HG03457 (cell line): ENCODE measurements at regions not wholly inside any gene's neighbourhood (a gene's known extent, or its start where the extent isn't known, plus 50 kb on each side); places are given as distances from the start of the nearest gene placed in this dataset.
A peak's percentile ranks its signal among the peaks of the same experiment; 100 is the strongest.

ENCODE experiments used
- ATAC-seq: cut with Tn5 transposase; IDR thresholded peaks from one replicate; pipeline ENCODE4 v1.9.1; 2021; ENCODE audit warnings: moderate number of reproducible peaks; ENCODE audit not compliant: unreplicated experiment

DNA sequence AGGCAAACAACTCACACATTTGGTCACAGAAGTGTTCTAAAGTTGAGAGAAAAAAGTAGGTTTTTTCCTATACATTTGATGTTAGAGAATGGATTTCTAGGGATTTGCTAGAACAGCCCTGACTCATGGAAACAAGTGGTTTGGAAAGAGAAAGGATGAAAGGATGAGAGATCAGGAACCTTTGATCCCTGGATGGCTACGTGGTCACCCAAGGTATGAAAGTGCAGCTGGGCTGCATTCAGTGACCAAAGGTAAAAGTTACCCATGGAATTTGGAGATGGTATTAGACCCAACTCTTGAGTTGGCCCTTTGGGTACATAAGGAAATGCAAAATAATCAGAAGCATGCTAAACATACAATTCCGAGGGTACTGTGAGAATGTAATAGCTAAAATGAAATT is 61.3 kb upstream of the SPIN1 start:
- no peak for ATAC-seq

DNA sequence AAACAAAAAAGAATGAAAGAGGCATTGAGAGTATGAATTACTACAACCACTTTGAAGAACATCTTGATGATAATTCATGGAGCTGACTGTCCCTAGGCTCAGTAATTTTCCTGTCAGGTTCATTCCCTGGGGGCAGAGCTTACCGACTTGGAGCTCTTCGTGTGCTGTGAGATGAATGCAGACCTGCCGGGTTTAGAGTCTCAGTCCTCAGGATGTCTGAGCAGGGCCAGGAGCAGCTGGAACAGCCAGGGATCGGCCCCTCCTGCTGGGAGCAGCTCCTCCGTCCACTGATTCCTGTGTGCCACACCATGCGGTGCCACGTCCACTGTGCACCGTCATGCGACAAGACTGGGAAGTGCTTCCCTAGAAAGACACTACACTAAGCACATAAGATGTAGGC is 62.2 kb upstream of the SPIN1 start:
- ATAC-seq, result no peak

DNA sequence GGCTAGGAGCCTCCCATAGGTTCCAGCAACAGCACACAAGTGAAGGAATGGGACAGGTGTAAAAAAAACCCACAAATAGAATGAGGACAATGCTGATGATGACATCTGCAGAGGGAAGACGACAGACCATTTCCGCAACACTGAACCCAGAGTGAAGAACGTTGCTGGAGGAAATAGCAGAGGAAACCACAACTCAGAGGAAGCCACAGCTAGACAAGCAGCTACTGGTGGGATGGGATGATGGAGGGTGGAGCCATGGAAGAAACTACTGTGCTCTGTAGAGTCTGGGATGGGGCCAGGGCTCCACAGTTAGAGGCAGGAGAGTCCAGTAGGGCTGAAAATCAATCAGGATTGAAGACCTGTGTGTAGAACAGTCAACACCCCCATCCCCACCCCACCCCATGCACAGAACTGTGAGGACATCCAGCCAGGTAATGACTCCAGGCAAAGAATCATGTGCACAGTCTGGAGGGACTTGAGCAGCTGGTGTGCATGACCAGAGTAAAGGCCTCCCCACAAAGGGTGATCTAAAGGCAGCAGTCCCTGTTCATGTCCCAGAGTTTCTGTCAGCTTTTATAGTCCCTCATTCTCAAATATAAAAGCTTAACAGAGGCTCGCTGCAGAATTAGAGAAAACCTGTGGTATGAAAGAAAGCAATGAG is 65.2 kb upstream of the SPIN1 start:
- no peak for ATAC-seq

DNA sequence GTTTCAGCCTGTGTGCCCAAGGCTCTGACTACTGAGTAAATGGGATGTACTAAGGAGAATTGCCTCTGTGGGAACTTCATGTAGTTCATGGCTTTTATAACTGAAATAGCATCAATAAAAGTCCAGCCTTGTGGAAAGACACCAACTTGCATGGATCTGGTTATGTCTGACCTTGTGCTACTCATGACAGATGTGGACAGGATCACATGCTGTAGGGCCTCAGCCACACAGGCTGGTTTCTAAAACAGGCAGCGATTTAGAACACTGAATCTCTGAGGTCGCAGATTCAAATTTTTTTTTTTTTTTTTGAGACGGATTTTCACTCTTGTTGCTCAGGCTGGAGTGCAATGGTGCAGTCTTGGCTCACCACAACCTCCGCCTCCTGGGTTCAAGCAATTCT is 66.5 kb upstream of the SPIN1 start:
- ATAC-seq, result no peak

DNA sequence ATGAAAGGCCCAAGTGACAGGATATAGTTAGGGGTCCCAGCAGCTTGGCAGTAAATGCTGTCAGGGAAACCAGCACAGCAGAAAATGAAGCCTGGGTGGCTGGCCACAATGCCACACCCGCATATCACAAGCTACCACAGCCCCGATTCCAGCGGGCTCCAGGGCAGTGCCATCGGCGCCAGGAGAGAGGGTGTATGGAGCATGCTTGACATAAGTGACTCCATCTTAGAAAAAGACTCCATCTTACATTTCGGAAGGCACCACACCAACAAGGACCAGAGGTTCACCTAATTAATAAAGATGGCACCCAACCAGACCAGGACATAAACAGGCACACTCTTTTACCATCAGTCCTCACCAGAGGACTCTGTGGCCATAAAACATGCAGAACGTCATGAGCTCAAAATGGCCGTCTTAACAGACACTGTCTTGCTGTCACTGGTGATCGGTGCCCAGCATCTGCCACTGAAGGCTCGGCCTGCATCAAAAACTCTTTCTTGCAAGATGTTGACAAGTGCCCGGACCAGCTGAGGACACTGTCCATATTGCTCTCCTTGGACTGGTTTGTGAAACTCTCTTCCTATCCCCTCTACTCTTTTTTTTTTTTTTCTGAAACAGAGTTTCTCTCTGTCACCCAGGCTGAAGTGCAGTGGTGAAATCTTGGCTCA is 67.4 kb upstream of the SPIN1 start:
- ATAC-seq, result no peak

DNA sequence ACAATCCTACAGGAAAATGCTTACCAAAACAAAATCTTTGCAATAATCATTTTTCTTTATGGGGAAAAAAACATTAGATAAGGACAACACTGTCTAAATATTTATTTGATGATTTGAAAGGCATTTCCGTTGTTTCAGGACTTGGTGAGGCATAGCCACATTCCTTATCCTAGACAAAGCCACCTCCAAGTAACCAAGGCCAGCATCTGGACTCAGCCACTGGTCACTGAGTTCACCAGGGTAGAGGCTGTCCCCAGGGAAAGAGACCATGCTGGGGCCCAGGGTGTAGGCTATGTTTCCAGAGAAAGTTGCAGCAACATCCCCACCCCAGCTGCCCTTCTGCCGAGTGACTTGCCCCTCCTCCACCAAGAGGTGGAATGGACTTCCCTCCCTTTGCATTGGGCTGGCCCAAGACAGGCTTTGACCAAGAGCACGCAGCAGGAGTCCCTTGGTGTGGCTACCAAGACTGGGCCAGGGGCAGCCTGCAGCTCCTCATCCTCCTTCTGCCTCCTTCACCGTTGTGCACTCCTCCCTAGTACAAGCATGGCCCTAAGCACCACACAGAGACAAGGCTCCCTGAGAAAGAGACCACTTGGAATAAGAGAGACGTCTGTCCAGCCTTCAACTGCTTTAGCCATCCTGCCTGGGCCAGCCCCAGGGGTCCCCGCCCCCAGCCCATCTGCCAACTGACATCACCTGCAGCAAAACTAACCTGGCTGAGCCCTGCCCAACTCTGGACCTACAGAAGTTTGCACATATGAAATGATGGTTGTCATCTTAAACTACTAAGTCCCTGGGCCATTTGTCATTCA is 68.1 kb upstream of the SPIN1 start:
- no peak for ATAC-seq

DNA sequence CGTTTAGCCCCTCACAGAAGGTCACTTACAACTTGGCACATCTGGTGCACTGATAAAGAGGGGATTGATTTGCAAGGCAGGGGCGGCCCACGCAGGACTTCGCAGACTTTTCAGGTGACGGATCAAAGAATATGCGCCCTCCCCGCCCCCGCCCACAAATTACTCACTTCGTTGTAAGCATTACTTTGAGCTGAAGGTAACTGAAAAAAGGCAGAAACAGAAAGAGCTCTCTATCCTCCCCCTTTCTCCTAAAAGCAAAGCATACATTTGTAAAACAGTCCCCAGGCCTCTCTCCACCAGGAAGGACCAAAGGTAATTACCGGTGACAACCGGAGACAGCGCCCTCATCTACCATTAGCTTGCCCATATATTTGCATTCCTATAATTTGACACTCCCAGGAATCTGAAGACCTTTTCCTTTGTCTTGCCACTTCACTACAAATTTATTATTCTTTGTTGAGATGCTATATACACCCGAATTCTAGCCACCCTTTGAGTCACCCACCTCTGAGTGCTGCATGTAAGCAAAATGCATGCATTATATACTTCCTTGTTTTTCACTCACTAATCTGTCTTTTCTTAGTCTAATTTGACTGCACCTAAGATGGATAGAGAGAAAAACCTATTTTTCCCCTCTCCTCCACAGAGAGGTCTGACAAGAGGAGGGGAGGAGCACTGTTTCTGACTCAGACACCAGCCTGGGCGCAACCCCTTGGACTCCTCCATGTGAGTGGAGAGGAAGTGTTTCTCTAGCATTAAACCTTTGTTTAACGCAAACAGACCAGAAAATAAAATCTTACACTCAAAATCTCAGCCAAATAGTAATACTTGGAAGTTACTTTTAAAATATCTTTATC is 74.7 kb upstream of the SPIN1 start:
- no peak for ATAC-seq

DNA sequence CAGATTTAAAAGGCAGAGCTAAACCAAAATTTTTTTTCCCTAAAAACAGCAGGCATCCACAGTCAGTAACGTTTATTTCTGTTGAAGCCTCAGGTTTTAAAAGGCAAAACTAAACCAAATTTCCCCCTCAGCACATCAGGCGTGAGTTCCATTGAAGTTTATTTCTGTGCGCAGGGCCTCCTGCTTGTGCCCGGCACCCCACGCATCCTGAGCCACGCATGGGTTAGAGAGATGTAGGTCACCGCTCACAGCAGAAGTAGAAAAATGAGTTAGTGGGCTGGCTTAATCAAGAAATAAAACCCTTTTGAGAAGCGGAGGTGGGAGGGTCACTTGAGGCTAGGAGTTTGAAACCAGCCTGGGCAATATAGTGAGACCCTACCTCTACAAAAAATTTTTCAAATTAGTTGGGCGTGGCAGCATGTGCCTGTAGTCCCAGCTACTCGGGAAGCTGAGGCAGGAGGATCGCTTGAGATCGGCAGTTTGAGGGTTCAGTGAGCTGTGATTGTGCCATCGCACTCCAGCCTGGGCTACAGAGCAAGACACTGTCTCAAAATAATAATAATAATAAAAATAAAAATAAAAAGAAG is 75.6 kb upstream of the SPIN1 start:
- ATAC-seq, result no peak

DNA sequence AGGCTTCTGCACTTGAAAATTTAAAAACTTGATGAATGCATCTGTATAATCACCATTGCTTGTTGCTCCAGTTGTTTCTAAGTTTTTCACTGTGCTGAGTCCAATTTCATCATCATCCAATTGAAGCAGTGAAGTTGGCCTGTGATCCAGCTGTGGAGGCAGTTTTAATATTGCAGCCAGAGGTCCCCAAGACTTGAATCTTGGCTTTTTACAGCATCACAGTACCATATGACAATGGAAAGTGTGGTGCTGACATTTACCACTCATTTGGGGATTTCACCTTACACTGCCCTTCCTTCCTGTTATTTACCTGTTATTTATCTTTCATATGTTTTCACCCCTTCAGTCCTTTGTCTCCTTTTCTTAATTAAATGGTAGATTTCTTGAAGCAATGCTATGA is 76.2 kb upstream of the SPIN1 start:
- no peak for ATAC-seq

DNA sequence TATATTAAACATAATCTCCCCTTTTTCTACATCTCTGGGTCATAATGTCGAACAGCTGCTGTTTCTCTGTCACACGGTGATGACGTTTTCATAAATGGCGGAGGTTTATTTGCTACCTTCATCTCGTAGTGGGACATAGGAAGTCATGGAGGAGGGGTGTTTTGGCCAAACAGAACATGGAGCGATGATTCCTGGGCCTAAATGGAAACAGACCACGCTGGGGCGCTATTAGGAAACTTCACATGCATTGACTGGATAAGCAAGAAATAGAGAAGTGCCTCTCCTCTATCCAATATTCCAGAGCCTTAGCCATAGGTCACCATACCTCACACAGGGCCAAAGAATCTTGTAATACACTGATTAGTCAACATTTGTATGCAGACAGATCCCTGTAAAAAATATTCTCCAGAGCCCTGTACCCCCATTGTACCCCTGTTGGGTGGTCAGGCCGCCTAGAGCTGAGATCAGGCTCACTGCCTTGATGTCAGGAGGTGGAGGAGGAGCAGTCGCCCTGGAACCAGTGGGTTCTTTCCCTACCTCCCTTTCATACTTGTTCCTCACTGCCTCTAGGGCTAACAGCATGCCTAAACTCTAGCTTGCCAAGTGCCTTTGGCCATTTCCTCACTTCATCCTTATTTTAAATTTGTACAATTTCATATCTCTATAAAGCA is 77.8 kb upstream of the SPIN1 start:
- ATAC-seq, result no peak

DNA sequence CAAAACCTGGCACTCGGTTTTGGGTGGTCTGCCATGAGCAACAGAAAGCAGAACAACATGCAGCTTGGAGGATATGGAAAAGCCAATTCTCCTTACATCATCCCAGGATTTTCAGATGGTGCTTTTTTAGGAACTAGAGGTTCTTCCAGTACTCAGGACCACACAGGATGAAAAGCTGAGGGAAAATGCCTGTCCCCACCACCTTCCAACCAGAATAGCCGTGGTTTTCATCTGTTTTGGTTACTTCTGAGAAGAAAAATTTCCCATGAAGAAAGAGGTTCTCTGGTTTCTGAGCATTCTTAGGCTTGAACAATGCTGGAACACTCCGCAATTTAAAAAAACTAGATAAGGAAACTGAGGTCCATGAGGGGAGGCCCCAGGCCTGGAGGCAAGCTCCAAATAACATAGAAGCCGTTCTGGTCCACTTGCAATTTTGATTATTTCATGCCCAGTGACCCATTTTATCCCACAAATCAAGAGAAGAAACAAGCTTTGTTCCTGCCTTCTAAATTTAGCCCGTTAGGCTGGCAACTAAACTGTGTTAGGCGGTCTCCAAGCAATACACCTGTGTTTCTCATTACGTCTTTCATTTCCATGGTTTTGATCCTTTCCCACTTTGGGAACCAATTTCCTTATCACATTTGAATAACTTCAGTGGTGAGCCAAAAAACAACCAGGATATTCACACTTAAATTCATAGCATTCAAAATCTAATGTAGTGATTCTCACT is 79.2 kb upstream of the SPIN1 start:
- ATAC-seq, result no peak

DNA sequence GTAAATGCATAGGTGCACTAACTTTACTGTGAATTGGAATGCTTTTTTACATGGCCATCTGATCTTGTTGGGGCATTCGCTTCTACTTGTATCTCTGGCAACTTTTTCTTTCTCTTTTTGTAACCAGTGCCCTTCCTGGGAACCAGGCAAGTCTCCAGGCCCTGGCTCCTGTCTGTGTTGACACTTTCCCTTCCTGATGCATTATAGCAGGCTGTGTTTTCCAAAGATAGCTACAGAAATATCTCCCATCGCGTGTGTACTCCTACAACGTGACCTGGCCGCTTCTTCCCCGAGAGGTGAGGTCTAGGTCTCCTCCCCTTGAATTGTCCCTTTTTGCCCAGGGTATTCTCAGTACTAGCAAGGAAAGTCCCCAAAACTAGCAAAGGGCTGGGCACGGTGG is 81.1 kb upstream of the SPIN1 start:
- no peak for ATAC-seq

DNA sequence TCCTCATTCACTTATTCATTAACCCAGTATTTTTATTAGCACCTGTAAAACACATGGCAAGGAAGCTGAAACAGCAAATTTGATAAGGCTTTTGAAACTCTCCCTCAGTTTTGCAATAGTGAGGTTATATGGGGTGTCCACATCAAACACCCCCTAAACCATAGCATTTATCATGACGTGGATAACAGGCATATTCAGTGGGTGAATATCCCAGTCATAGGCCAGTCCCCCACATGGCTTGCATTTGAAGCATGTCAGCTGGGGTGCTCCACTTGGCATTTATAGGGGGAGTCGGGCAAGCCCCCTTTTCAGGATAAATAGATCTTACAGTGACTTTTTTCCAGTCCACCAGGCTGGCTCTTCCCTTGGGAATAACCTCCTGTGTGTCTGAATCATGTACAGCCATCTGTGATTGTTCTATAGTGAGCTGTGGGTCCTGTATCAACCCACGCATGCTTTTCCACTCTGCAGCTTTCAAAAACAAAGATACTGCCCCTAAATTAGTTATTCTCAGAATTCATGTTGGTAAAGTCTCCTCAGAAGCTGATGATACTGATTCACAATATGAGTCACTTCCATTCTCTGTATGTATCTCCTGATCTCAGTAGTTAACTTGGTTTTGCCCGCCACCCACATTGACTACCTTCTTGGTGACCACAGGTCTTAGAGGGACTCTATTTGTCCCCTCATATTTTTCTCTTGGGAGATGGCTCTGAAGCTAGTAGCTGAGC is 84.4 kb upstream of the SPIN1 start:
- peak; percentile 77 for ATAC-seq

DNA sequence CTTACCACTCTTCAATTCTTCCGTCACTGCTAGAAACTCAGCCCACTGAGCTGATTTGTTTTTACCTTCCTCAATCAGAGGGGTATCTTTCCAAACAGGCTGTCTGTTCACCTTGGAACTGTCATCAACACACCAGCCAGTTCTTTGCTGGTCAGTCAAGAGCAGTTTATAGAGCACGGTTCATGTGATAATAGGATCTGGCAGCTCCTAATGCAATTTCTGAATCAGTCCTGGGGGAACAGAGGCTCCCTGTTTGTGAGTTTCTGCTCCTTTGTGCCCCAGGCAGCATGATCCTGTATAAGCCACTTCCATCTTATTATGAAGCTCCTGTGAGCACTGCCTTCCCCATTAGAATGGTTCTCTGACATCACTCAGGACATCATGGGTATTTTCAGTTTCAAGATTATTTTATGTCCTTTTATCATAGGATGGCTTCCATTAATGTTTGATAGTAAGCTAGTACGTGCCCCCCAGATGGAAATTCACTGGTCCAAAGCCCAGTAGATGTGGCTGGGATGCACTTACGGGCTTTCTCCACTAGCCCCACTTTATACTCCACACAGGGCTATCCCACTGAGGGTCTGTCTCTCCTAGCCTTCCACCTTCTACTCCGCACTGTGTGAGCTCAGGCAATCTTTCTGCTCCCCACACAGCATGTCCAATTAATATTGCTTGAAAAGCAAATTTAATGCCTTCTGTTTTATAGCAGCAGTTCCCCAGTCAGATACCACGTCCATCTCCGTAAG is 85.5 kb upstream of the SPIN1 start:
- no peak for ATAC-seq

DNA sequence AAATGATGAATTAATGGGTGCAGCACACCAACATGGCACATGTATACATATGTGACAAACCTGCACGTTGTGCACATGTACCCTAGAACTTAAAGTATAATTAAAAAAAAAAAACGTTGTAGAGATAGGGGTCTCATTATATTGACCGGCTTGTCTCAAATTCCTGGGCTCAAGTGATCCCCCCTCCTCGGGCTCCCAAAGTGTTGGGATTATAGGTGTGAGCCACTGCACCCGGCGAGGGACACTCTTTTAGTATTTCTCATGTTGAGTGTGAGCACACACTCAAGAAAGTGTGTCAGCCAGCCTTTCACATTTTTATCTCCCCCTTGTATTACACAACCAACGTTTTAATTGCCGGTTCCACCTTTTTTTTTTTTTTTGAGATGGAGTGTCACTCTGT is 87.7 kb upstream of the SPIN1 start:
- ATAC-seq, result no peak

DNA sequence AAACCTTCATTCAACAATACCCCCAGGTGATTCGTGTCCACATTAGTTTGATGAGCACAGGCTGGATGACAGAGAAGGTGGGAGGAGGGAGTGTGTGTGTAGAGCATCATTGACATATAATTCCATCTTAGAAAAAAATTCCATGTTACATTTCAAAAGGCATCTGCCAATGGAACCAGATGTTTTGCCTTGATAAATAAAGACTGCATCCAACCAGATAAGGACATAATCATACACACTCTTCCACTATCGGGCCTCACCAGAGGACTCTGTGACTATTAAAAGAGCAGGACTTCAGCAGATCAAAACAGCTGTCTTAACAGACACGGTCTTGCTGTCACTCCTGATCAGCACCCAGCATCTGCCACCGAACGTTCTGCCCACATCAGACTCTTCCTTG is 96.4 kb upstream of the SPIN1 start:
- ATAC-seq, result no peak

DNA sequence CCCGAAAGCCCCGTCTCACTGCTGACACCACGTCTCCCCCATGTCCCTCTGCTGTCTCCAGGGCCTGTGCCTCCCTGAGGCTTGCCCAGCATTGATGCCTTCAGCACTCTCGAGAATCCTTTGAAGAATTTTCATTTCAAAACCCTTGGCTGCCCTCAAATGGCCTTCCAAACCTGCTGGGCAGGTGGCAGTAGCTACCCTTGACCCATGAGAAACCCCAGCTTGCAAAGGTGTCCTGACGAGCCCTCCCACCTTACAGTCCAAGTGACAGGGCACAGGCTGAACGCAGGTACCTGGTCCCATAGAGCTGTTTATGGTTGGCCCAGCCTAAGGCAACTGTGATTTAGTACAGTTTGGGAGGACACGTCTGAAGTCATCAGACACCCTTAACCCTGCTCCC is 97.2 kb upstream of the SPIN1 start:
- no peak for ATAC-seq

DNA sequence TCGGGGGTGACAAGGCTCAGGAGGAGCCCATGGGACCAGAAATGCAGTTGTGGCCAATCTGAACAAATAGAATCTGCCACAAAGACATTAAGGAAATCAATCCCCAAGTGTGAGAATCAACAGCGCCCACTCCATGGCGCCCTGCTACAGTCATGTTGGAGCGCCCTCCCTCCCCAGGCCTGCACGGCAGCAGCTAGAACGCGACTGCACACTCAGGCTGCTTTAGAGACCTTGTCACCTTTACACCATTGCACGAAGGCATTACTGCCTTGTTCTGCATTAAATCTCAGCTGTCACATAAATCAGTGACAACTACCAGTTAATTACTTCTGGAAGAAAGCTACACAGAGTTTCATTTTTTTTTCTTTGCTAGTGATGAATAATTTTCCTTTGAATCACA is 98.7 kb upstream of the SPIN1 start:
- no peak for ATAC-seq
